Astrocyte of the spinal cord (primary cell): ENCODE measurements at regions not wholly inside any gene's neighbourhood (a gene's known extent, or its start where the extent isn't known, plus 50 kb on each side); places are given as distances from the start of the nearest gene placed in this dataset.
A peak's percentile ranks its signal among the peaks of the same experiment; 100 is the strongest.

Experiments
- DNase-seq: peaks from one replicate; pipeline ENCODE4 v3.0.0; 2011; ENCODE audit warnings: low read depth, low spot score
- H3K4me3 ChIP-seq: 2 replicates; pipeline ENCODE4 v1.5.1; 2011; ENCODE audit warnings: low read depth, mild to moderate bottlenecking, low read length, moderate library complexity
- in situ Hi-C: cut with HindIII; loops from 2 replicates; pipeline ENCODE4 v1.10.0; 2017; ENCODE audit warnings: low sequenced_read_pairs
- TF ChIP-seq, protein P1 (sequence below): IDR thresholded peaks from 2 replicates; pipeline ENCODE4 v1.5.1; 2012; ENCODE audit warnings: low read depth, mild to moderate bottlenecking, low read length, inconsistent platforms

DNA sequence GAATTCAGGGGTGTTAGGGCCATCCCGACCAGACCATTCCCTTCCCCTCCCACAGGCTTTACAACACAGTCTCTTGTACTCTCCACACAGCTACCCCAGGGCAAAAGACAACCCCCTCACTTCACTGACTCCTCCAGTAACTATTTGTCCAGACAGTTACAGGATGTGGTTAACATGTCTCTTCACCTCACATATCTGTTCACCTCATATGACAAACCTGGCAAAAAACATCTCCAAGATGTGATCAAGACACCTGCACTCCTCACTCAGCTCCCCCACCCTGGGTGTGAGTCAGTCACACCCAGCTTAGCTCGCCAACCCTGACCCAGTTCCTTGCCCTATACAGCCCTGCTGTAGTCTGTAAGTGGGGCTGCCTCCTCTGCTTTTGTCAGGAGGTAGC lies 490.5 kb upstream of the CHRM3 start:
- no peak for DNase-seq
- TF ChIP-seq, protein P1, sequence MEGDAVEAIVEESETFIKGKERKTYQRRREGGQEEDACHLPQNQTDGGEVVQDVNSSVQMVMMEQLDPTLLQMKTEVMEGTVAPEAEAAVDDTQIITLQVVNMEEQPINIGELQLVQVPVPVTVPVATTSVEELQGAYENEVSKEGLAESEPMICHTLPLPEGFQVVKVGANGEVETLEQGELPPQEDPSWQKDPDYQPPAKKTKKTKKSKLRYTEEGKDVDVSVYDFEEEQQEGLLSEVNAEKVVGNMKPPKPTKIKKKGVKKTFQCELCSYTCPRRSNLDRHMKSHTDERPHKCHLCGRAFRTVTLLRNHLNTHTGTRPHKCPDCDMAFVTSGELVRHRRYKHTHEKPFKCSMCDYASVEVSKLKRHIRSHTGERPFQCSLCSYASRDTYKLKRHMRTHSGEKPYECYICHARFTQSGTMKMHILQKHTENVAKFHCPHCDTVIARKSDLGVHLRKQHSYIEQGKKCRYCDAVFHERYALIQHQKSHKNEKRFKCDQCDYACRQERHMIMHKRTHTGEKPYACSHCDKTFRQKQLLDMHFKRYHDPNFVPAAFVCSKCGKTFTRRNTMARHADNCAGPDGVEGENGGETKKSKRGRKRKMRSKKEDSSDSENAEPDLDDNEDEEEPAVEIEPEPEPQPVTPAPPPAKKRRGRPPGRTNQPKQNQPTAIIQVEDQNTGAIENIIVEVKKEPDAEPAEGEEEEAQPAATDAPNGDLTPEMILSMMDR = no peak
- in situ Hi-C loops = no loop called here
- H3K4me3 ChIP-seq = no peak overlapping the region

DNA sequence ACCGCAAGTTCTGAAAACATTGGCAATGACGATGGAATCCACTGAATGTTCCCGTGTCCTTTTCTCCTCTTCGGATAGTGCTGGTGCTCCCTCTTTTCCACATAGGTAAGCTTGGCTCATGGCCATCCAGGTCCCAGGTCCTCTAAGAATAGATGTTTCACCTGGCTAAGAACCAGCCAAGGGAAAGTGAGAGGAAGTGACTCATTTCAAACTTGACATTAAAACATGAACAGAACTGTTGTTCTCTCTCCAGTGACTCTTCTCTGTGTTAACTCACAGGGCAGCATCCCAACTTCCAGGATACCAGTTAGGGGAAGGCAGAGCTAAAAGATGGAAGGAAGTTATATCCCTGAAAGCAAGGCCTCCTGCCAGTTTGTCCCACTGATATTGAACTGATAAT lies 493.8 kb upstream of the CHRM3 start:
- TF ChIP-seq, protein P1 = no peak
- in situ Hi-C loops = no loop called here
- H3K4me3 ChIP-seq = no peak overlapping the region
- peak; percentile 29 for DNase-seq

DNA sequence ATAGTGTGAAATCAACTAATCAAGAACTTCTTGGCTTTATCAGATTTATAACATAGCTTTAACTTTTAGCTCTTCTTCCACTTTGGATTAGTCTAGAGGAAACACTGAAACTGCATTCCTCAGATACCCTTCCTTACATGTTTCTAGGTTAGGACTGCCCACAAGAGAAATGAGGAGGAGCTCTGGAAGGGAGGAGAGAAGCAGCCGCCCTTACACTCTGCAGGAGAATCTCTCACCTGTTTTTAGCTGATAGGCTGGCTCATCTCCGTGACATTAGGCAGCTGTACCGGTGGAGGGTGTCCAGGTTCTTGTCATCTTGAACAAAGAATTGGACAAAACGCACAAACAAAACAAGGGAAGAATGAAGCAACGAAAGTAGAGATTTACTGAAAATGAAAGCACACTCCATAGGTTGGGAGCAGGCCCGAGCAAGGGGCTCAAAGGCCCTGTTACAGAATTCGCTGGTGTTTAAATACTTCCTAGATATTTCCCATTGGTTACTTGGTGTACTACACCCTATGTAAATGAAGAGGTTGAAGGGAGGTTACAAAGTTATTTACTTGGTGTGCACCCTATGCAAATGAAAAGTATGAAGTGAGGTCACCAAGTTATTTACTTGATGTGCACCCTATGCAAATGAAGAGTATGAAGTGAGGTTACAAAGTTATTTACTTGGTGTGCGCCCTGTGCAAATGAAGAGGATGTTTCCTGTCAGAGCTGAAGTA lies 524.9 kb upstream of the CHRM3 start:
- DNase-seq = no peak
- TF ChIP-seq, protein P1 = no peak
- H3K4me3 ChIP-seq = no peak overlapping the region
- in situ Hi-C loops = no loop called here

DNA sequence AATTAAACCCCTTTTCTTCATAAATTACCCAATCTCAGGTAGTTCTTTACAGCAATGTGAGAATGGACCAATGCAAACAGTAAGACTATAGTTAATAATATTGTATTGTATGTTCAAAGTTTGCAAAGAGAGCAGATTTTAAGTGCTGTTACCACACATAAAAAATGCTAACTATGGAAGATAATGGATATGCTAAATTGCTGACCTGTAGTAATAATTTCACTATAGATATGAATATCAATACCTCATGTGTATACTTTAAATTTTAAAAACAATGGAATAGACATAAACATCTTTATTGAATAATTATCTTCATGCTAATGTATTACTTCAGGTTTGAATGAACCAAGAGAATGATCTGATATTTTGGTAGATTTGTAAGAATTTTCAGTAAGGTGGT lies 552.4 kb upstream of the CHRM3 start:
- DNase-seq = no peak
- in situ Hi-C loops = no loop called here
- TF ChIP-seq, protein P1 = no peak
- no peak overlapping the region for H3K4me3 ChIP-seq

DNA sequence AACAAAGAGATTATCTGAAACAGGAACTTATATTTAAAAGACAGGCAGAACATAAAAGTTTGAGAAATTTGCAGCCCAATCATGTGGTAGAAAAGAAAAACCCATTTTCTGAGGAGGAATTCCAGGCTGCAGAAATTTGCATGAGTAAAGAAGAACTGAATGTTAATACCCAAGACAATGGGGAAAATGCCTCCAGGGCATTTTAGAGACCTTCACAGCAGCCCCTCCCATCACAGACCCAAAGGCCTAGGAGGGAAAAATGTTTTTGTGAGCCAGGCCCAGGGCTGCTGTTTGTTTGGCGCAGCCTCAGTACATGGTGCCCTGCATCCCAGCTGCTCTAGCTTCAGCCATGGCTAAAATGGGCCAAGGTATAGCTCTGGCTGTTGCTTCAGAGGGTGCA lies 554.3 kb upstream of the CHRM3 start:
- in situ Hi-C loops = no loop called here
- TF ChIP-seq, protein P1 = no peak
- H3K4me3 ChIP-seq = no peak overlapping the region
- no peak for DNase-seq

DNA sequence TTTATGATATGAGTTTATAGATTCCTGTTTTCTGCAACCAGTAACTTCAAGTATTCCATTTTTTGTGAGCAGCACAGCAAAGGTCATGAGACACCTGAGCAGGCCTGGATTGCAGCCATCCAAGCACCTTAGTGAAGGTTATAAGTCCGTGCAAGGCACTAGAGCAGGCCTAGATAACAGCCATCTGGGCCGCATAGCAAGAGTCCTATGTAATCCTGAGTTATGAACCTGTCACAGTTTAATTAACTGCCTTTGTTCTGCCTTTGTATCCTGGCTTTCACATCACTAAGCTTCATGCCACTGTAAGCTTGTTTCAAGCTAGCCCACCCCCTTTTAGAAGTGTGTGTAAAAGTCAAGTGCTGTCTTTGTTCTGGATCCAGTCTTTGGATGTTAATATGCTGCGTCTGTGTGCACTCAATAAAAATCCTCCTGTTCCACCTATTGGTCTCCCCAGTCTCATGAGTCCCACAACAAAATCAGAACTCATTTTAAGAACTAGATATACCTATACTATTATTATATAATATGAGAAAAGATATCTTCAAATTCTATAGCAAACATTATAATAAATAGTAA lies 556.2 kb upstream of the CHRM3 start:
- no peak for DNase-seq
- in situ Hi-C loops = no loop called here
- no peak overlapping the region for H3K4me3 ChIP-seq
- TF ChIP-seq, protein P1 = no peak
